Embryonic facial prominence (tissue), 1 donor: ENCODE measurements at regions not wholly inside any gene's neighbourhood (a gene's known extent, or its start where the extent isn't known, plus 50 kb on each side); places are given as distances from the start of the nearest gene placed in this dataset.
A peak's percentile ranks its signal among the peaks of the same experiment; 100 is the strongest.

Experiments
- DNase-seq: peaks from one replicate; pipeline ENCODE4 v3.0.0-alpha.2; 2016; ENCODE audit errors: extremely low spot score

DNA sequence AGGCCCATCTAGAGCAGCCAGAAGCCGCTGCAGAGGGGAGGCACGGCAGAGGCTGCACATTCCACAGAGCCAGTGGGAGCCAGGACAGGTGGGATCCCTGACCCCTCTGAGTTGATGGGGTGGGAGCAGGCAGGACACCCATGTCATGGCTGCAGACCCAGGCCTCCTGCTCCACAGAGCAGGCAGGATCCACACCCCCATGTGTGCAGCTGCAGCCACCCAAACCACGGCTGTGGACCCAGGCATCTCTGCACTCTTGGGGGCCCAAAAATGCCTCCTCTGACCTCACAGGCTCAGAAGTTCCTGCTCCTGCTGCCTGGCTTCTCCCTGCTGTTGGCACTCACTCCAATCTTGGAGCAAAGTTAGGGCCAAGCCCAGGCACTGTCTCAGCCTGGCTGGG is 112.3 kb upstream of the TMEM18 start:
- DNase-seq = no peak

DNA sequence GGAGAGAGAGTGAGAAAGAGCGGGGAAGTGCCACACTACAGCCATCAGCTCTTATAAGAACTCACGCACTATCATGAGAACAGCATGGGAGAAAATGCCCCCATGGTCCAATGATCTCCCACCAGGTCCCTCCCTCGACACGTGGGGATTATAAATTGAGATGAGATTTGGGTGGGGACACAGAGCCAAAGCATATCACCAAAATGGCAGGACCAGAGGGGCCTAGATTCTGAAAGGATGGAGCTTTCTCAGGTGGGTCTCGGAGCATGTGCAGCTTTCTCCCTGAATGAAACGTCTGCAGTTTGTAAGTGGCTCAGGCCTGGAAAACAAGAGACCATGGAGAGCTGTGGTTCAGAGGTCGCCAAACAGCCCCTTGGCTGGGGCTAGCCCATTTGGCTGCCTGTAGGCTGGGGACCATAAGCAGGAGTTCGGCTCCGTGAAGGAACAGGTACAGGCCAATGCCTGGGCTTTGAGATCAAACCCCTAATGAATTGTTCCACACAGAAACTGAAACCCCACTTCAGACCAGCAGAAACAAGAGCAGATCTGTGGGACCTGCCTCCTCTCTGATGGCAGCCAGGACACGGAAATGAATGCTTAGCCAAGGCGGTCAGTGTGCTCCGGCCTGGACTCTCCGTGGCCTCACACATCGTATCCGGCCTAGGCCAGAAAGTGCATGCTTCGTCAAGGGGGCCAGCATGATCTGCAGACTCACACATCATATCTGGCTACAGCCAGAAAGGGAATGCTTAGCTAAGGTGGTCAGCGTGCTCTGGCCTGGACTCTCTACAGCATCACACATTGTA is 111.2 kb upstream of the TMEM18 start:
- DNase-seq = no peak

DNA sequence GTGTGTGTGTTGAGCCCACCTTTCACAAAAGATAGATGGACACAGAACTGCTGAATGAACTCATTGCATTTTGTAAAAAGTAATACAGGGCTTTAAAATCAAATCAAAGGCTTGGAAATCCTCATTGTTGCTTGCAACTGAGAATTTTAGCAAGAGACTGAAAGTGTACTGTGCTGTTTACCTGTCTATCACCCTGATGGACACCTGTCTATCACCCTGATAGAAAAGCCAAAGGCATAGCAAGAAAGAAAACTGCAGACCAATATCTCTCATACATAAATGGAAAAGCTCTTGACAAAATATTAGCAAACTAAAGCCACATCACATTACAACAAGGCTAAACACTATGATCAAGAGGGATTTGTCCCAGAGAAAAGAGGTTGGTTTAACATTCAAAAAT is 107.5 kb upstream of the TMEM18 start:
- no peak for DNase-seq

DNA sequence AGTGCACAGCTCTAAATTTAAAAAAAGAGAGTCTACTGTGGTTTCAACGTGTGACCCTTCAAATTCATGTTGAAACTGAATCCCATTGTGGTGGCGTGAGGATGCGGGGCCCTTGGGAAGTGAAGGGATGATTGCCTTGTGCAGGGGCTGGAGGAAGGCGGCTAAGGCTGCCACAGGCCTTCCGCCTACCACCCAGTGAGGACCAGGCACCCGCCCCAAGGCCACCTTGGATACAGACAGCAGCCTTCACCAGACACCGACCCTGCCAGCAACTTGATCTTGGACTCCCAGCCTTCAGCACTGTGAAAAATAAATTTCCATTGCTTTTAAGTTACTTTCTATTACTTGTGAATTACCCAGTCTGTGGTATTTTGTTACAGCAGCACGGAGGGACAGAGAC is 103.4 kb upstream of the TMEM18 start:
- no peak for DNase-seq

DNA sequence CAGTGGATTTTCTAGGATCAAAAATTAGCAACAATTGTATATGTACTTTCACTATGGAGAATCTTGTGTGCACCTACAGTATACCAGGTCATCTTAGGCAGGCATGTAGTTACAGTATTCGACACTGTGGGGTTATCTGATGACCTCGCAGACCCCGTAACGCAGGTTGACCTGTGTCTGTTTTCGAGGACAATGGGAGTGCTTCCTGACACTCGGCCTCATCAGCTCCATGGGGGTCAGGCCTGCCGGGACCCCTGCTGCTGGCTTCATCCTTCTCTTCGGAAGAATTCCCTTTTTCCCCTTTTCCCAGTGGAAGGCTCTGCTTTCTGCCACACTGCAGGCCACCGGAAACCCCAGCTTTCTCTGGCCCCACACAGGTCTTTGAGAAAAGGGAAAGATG is 102.8 kb upstream of the TMEM18 start:
- no peak for DNase-seq

DNA sequence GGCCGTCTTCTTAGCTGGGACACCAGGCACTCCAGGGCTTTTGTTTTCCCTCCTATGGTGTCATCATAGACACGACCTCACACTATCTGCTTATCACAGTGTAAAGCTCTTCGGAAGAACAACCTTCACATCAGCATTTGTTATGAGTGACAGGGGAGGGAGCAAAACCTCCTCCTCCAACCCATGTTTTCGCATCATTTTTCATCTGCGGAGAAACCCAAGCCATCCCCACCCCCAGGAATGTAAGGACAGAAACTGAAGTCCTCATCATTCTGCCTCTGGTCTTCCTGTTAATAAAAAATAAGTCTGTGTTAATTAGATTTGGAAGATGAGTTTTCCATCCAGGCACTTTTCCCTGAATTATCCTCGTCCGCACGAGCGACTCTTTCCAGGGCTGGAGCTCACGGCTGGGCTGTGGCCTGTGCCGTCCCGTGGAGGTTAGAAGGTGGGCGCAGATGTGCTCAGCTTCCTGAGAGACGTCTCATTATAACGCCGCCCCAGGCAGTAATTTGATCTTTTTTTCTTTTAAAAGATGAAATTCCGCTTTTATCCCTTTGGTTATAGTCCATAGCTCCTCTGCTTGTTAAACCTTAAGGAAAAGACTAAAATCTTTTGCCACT is 101.6 kb upstream of the TMEM18 start:
- DNase-seq = peak; percentile 8

DNA sequence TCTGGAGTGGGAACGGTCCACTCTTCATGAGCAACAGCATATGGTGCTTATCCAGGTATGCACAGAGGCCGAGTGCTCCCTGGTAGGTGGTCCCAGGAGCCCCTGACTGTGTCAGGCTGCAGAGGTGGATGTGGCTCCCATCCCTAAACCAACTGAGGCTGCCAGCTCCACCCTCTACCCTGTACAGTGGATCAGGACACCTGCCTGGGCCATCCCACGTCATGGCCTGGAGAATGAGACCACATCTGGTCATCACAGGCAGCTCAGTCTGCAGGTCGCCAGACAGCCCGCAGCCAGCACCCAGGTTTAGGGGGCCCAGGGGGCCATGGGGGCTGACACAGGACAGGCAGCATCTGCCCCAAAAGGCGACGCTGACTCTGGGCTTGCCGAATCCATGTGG is 100.3 kb upstream of the TMEM18 start:
- DNase-seq = no peak

DNA sequence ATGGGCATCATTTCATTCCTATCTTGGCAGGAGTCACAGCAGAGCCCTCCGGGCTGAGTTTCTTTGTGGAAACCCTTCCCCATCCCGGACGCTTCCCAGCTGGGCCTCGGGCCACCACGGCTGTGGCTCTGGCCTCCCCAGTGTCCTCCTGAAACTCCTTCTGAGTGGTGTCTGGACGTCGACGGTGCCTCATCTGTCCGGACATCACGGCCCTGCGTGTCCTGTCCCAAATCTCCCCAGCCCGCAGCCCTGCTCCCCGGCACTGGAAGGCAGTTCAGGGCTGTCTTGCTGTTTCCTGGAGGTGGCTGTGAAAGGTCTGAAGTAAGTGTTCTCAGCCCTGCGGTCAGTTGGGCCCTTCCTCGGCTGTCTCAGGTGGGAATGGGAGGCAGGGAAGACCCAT is 99.8 kb upstream of the TMEM18 start:
- no peak for DNase-seq

DNA sequence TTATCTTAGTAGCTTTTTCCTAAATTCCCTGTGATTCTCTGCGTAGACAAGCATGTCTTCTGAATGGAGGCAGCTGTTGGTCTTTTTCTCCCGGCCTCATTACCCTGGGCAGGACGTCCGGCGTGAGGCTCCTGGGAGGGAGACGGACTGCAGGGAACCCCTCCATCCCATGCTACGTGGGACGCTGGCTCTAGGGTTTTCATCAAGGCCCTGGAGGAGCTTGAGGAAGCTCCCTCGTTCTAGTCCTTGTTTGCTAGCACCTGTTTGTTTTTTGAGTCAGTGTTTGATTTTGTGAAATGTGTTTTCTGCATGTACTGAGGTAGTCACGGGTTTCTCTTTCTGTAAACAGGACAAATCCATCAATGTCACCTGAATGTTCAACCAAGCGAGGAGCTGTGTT is 99.3 kb upstream of the TMEM18 start:
- no peak for DNase-seq

DNA sequence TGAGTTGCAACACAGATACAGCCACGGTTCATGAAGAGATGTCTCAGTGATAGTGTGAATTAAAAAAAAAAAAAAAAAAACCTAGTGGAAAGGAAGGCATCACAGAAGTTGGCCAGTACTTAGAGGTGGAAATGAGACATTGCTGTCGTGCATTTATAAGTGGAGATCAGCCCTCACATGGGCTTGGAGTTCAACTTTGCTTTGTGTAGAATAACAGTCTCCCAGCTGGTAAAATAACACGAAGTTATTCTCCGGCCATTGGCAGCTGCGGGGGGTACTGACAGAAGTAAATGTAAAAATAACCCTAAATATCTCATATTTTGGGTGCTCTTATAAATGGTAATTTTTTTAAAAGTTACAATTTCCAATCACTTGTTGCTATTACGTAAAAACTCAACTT is 98.8 kb upstream of the TMEM18 start:
- DNase-seq = no peak

DNA sequence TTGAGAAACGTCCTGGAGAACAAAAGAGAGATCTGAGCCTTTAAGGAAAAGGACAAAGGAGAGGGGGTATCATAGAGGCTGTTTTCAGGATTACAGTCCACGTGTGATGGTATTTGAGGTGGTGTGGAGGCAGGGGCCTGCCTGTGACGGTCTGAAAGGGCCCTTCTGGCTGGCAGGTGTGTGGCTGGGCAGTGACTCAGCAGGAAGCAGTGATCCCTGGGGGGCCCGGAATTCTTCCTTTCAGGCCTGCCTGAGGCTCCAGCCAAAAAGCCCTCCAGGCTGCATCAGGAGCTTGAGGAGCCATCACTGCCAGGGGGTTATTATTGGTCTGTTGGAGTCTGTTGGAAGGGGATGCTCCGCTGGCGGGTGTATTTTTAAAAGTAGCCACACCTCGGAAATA is 97.2 kb upstream of the TMEM18 start:
- DNase-seq = no peak

DNA sequence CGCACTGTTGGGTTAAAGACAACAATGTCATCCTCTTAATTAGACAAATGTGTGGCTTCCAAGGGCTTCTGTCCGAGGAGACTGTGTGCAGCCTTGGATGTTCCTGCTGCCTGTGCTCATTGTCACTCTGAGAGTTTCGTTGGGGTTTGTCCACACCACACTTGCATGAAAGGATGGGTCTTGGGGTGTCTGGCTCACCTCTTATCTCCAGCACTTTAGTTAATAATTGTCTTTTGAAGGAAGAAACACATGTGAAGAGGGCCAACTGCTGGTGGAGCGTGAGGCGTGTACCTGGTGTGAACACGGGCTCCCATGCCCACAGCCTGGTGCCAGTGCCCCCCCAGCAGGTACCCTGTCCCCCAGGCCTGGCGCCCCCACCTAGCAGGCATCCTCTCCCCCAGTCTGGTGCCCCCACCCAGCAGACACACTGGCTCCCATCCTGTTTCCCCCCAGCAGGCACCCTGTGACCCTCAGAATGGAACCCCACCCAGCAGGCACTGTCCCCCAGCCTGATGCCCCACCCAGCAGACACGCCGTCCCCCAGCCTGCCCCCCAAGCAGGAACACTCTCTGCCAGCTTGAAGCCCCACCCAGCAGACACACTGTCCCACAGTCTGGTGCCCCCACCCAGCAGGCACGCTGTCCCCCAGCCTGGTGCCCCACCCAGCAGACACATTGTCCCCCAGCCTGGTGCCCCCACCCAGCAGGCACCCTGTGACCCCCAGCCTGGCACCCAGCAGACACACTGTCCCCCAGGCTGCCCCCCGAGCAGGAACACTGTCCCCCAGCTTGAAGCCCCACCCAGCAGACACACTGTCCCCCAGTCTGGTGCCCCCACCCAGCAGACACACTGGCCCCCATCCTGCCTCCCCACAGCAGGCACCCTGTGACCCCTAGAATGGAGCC is 96.3 kb upstream of the TMEM18 start:
- DNase-seq = no peak

DNA sequence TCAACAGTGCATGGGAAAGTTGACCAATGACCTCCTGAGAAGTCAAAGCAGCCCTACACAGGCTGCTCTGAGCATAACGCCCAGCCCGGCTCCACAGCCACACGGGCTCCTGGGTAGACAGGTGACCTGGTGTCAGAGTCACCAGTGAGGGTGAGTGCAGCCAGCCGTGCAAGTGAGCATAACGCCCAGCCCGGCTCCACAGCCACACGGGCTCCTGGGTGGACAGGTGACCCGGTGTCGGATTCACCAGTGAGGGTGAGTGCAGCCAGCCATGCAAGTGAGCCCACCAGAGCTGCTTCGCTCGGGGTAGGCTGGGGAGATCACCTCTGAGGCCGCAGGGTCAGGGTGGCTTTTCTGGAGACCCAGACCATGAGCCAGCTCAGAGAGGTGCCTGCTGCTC is 94.3 kb upstream of the TMEM18 start:
- no peak for DNase-seq

DNA sequence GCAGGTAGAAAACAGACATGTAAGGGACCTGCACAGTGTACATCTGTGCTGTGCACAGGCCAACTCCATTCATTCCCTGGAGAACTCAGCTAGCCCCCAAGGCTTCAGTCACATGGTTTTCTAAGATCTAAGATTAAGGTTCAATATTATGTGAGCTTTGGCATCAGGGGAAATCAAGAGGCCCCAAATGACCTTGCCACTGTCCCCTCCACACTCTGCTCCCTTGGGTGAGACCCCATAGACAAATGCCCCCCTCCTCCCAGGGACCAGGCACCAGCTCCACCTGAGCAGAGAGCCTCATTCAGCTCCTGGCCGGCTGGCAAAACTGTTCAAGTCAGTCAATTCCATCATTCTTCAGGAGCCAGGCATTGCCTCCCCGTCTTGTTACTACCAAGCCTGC is 93.6 kb upstream of the TMEM18 start:
- DNase-seq = no peak

DNA sequence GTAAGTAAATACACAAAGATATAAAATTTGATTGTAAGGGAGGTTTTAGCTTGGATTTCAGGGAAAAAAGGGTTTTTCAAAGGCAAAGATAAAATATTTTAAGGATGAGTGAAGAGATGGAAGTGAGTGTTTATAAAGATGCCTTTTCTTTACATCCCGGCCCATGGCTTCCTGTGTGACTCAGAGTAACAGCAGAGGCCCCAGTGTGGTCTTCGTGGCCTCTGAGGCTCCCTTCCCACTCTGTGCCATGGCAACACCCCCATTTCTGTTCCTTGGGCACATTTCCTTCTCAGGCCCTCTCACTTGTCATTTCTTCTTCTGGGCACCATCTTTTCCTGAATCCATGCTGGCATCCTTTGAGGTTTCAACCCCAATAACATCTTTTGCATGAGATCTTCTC is 92.6 kb upstream of the TMEM18 start:
- DNase-seq = no peak

DNA sequence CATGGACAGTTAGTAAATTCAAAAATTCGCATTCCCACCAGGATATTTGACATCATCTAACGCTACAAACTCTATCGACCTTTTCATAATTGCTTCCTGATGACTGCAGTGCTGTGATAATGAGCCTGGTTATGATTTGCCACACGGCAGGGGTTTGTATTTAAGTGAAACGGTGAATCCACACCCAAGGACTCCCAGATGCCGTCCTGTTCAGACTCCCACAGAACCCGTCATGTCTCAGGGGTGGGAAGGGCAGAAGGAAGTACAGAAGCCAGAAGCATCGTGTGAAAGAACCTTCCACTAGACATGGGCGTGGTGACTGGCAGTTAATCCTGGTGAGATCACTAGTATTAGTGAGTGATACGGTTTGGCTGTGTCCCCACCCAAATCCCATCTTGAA is 91.2 kb upstream of the TMEM18 start:
- DNase-seq = no peak

DNA sequence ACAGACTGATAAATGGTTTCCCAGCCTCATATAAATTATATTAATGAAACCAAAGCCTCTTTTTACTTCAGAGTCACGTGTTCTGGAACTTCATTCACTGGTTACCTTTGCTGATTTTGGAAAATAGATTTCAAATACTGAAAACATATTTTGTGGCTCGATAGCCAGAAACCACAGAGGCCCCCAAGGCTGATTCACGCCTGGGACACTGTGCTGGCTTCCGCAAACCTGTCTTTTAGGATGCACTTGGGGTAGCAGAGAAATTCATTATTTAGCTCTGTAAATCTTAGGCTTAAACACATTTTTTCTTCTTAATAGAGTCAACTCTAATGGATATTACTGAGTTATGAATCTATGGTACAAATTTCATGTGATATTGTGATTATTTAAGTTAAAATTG is 90.7 kb upstream of the TMEM18 start:
- DNase-seq = no peak

DNA sequence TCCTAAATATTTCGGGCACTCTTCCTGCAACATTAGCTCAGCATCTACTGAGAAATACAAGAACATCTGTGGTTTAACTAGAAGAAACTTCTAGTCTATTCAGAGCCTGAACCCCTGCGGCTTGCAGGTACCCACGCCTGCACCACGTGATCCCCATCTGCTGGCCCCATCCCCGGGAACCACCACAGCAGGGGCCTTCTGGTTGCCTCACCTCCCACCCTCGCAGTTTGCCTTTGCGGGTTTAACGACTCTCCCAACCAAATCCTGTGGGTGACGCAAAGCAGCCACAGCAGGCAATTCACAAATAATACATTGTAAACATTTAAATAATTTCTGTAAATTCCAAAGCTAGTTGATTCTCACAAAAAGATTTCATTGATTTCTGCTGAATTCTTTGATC is 90.2 kb upstream of the TMEM18 start:
- no peak for DNase-seq

DNA sequence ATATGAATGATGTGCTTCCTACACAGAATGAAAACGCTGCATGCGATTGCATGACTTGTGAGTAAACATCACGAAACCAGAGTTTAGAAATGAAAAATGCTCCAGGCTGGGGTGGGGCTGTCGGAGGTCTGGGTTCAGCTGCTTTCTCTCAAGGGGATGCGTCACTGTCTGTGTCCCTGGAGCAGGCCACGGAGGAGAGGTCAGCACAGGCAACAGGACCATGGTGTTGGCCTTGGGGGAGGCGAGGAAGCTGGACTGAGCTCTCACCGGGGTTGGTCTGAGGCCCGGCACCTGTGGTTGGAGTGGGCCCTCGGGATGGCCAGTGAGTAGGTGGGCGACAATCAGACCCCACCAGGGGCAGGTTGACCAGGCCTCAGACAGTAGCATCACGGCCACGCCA is 89.0 kb upstream of the TMEM18 start:
- no peak for DNase-seq

DNA sequence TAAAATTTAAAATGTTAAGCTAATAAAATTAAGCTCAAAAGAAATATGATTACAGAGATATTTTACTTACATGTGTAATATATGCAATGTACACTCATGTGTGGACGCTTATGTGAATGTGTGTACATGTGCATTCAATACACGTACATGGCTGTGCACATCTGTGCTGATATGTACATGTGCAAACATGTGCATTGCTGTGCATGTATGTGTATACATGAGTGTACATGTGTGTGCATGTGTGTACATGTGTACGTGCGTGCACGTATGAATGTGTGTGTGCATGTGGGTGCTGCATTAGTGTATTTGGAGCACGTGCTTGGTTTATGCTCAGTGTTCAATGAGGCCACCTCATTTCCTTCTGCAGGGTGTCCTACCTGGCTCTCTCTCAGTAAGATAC is 88.2 kb upstream of the TMEM18 start:
- no peak for DNase-seq

DNA sequence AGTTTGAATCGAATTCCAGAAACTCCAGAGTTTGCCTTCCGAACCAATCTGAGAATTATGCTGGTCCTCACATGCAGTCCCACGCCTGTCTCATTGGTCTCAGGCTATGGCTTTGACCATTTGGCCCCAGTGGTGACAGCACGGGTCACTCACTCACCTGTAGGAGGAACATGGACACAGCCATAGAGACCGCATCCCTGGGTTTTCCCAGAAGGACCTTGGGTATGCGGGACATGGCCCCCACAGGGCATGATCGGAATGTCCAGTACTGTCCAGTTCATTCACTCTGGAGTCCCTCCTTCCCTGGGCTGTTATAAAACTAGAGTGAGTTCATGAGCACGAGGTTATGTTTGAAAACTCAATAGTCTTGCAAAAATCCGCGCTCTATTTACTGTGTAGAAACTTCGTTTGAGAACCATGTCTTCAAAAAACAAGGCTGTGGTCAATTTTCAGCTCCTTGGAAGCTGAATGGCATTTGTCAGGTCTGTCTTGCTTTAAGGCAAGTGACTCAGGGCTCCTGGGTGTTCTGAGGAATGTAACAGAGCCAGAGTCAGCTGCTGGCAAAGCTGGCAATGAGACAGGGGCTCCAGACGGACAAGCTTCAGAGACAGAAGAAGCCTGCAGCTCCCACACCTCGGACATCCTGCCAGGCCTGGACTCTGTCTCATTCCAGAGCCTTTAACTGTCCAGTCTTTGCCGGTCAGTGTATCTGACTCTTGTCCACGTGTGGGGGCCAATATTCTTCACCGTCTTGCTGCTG is 86.7 kb upstream of the TMEM18 start:
- no peak for DNase-seq

DNA sequence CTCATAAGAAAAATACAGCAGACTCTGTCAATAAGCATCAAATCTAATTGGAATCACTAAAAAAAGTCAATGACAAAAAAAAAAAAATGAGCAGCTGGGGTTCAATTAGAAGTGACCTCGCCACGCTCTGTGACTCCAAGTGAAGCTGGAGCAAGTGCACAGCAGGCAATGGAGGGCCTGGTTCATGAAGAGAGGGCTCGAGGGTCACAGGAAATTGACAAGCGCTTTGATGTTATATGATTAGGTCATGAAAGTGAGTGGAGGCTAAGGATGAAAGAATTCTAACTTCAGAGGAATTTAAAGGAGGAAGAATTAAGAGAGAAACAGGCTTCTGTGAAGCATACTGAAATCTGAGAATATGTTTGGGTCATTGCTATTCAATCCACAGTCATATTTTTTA is 85.4 kb upstream of the TMEM18 start:
- DNase-seq = no peak
